ENCODE measurements at regions not wholly inside any gene's neighbourhood (a gene's known extent, or its start where the extent isn't known, plus 50 kb on each side); places are given as distances from the start of the nearest gene placed in this dataset.

GRCh38 chr3:124628863-124629262, 101.4 kb upstream of the UMPS start:
- TF ChIP-seq CTCF (IDR thresholded peaks at IDR 0.05; ENCODE audit: low read length) (no peak), EZH2 (optimal IDR thresholded peaks at IDR 0.05; ENCODE audit: low read depth, low read length) (no peak), EZH2phosphoT487 (IDR thresholded peaks at IDR 0.05; ENCODE audit: low read length) (no peak)
